Astrocyte (in vitro differentiated cells and primary cell): ENCODE measurements at regions not wholly inside any gene's neighbourhood (a gene's known extent, or its start where the extent isn't known, plus 50 kb on each side); places are given as distances from the start of the nearest gene placed in this dataset.
"Not testable (repeated sequence)": the region's sequence is repeated elsewhere in the genome, so short reads cannot be mapped to it uniquely, and the experiment has no call there.

Experiments used
- EZH2 ChIP-seq: IDR thresholded peaks from 2 replicates; pipeline ENCODE4 v1.6.1; 2012; ENCODE audit warnings: mild to moderate bottlenecking, low read length, inconsistent platforms; ENCODE audit not compliant: insufficient read depth
- TF ChIP-seq, protein P1 (sequence below): IDR thresholded peaks from 2 replicates; pipeline ENCODE4 v1.5.1; 2011; ENCODE audit warnings: low read depth, mild to moderate bottlenecking, inconsistent platforms, low read length, moderate library complexity; ENCODE audit not compliant: insufficient read depth

DNA sequence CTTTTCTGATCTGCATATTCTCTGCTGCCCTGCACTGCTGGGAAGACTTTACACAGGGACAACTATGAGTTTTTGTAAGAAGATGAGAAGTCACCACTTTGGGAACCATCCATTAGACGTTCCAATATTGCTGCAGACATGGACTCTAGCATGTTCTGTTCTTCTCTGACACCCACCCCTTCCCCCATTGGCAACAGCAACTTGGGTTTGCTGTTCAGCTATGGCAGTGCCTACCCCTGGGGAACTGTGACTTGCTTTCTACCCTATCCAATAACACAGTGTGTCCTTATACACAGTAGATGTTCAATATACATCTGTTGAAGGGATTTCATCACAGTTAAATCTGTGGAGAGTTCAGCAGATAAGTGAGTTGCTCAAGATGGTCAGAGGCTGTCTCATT is 4225.1 kb upstream of the OR11H1 start:
- TF ChIP-seq, protein P1, sequence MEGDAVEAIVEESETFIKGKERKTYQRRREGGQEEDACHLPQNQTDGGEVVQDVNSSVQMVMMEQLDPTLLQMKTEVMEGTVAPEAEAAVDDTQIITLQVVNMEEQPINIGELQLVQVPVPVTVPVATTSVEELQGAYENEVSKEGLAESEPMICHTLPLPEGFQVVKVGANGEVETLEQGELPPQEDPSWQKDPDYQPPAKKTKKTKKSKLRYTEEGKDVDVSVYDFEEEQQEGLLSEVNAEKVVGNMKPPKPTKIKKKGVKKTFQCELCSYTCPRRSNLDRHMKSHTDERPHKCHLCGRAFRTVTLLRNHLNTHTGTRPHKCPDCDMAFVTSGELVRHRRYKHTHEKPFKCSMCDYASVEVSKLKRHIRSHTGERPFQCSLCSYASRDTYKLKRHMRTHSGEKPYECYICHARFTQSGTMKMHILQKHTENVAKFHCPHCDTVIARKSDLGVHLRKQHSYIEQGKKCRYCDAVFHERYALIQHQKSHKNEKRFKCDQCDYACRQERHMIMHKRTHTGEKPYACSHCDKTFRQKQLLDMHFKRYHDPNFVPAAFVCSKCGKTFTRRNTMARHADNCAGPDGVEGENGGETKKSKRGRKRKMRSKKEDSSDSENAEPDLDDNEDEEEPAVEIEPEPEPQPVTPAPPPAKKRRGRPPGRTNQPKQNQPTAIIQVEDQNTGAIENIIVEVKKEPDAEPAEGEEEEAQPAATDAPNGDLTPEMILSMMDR = not testable (repeated sequence)
- TF ChIP-seq EZH2 = not testable (repeated sequence)
